Neuronal stem cell (in vitro differentiated cells): ENCODE measurements at regions not wholly inside any gene's neighbourhood (a gene's known extent, or its start where the extent isn't known, plus 50 kb on each side); places are given as distances from the start of the nearest gene placed in this dataset.
"Not testable (repeated sequence)": the region's sequence is repeated elsewhere in the genome, so short reads cannot be mapped to it uniquely, and the experiment has no call there.

Experiments used
- DNase-seq: peaks from one replicate; pipeline ENCODE4 v3.0.0-alpha.2; 2013; ENCODE audit warnings: low spot score
- H2AFZ ChIP-seq: one replicate; pipeline ENCODE4 v1.6.1; 2013; ENCODE audit warnings: mild to moderate bottlenecking, low read length, inconsistent platforms
- H2AK5ac ChIP-seq: 2 replicates; pipeline ENCODE4 v1.6.1; 2013; ENCODE audit warnings: low read depth, mild to moderate bottlenecking, inconsistent platforms, low read length, moderate library complexity, mixed read lengths
- H2BK120ac ChIP-seq: 2 replicates; pipeline ENCODE4 v1.6.1; 2013; ENCODE audit warnings: low read depth, mild to moderate bottlenecking, inconsistent platforms, low read length, moderate library complexity, mixed read lengths
- H2BK12ac ChIP-seq: one replicate; pipeline ENCODE4 v1.6.1; 2013; ENCODE audit warnings: low read length, inconsistent platforms
- H2BK15ac ChIP-seq: 2 replicates; pipeline ENCODE4 v1.6.1; 2013; ENCODE audit warnings: mild to moderate bottlenecking, low read length, inconsistent platforms, mixed read lengths
- H2BK5ac ChIP-seq: one replicate; pipeline ENCODE4 v1.6.1; 2013; ENCODE audit warnings: inconsistent platforms, mild to moderate bottlenecking, low read length, moderate library complexity
- H3K14ac ChIP-seq: one replicate; pipeline ENCODE4 v1.6.1; 2013; ENCODE audit warnings: low read length, inconsistent platforms
- H3K18ac ChIP-seq: 2 replicates; pipeline ENCODE4 v1.6.1; 2013; ENCODE audit warnings: low read length, inconsistent platforms
- H3K23ac ChIP-seq: 2 replicates; pipeline ENCODE4 v1.6.1; 2013; ENCODE audit warnings: low read depth, mild to moderate bottlenecking, mixed read lengths, low read length, inconsistent platforms; ENCODE audit not compliant: poor library complexity
- H3K27ac ChIP-seq: replicated peaks from 3 replicates; pipeline ENCODE4 v1.5.1; 2013; ENCODE audit warnings: low read length, inconsistent platforms
- H3K27me3 ChIP-seq, 3 experiments: 2 replicates each; pipeline ENCODE4 v1.6.1; 2013; ENCODE audit warnings: low read length in 3 of 3, mild to moderate bottlenecking in 2 of 3, inconsistent platforms in 1 of 3, low read depth in 1 of 3, mixed read lengths in 1 of 3, moderate library complexity in 1 of 3; ENCODE audit not compliant: control insufficient read depth in 3 of 3, insufficient read depth in 3 of 3
- H3K36me3 ChIP-seq, 2 donors: replicated peaks in 1 of 2; 2 replicates each; pipeline ENCODE4 v1.6.1; 2013; ENCODE audit warnings: low read length in 2 of 2; ENCODE audit not compliant: control insufficient read depth in 2 of 2, insufficient read depth in 2 of 2
- H3K4ac ChIP-seq: 2 replicates; pipeline ENCODE4 v1.6.1; 2013; ENCODE audit warnings: inconsistent platforms, mild to moderate bottlenecking, low read length, moderate library complexity
- H3K4me1 ChIP-seq, 2 donors: 1 replicate in 1 of 2; 2 replicates in 1 of 2; pipeline ENCODE4 v1.6.1; 2013; ENCODE audit warnings: low read length in 2 of 2, low read depth in 1 of 2; ENCODE audit not compliant: control insufficient read depth in 2 of 2, insufficient read depth in 1 of 2
- H3K4me2 ChIP-seq: one replicate; pipeline ENCODE4 v1.6.1; 2013; ENCODE audit warnings: mild to moderate bottlenecking, low read length, inconsistent platforms; ENCODE audit not compliant: insufficient read depth, poor library complexity, severe bottlenecking
- H3K4me3 ChIP-seq, 2 donors: 2 replicates each; pipeline ENCODE4 v1.5.1; 2013; ENCODE audit warnings: low read length in 2 of 2, mild to moderate bottlenecking in 2 of 2, inconsistent platforms in 1 of 2, moderate library complexity in 1 of 2
- H3K79me1 ChIP-seq: one replicate; pipeline ENCODE4 v1.6.1; 2013; ENCODE audit warnings: low read depth, mild to moderate bottlenecking, inconsistent platforms, low read length, moderate library complexity
- H3K9ac ChIP-seq: one replicate; pipeline ENCODE4 v1.6.1; 2013; ENCODE audit warnings: mild to moderate bottlenecking, low read depth, low read length, inconsistent platforms; ENCODE audit not compliant: poor library complexity
- H3K9me3 ChIP-seq, 2 donors: replicated peaks in 1 of 2; 2 replicates each; pipeline versions ENCODE3 to v1.6.1; 2013; ENCODE audit warnings: low read length in 2 of 2, mild to moderate bottlenecking in 2 of 2, inconsistent platforms in 1 of 2, low read depth in 1 of 2, mixed read lengths in 1 of 2, moderate library complexity in 1 of 2; ENCODE audit not compliant: control insufficient read depth in 2 of 2, insufficient read depth in 1 of 2
- H4K8ac ChIP-seq: one replicate; pipeline ENCODE4 v1.6.1; 2013; ENCODE audit warnings: low read depth, mild to moderate bottlenecking, inconsistent platforms, low read length, moderate library complexity
- H4K91ac ChIP-seq: one replicate; pipeline ENCODE4 v1.6.1; 2013; ENCODE audit warnings: low read length, low read depth, mild to moderate bottlenecking, inconsistent platforms; ENCODE audit not compliant: poor library complexity
- WGBS, 2 donors: extraction: QIAGEN DNeasy Blood & Tissue Kit; methylation state at CpG; one replicate each; pipeline ENCODE4 v1.1.7; 2013; ENCODE audit warnings: missing lambda C conversion rate in 2 of 2, mixed read lengths in 1 of 2; ENCODE audit not compliant: insufficient read length in 2 of 2, insufficient replicate concordance in 1 of 2; ENCODE audit errors: extremely low coverage in 2 of 2; 5-methylcytosine and 5-hydroxymethylcytosine counted together

DNA sequence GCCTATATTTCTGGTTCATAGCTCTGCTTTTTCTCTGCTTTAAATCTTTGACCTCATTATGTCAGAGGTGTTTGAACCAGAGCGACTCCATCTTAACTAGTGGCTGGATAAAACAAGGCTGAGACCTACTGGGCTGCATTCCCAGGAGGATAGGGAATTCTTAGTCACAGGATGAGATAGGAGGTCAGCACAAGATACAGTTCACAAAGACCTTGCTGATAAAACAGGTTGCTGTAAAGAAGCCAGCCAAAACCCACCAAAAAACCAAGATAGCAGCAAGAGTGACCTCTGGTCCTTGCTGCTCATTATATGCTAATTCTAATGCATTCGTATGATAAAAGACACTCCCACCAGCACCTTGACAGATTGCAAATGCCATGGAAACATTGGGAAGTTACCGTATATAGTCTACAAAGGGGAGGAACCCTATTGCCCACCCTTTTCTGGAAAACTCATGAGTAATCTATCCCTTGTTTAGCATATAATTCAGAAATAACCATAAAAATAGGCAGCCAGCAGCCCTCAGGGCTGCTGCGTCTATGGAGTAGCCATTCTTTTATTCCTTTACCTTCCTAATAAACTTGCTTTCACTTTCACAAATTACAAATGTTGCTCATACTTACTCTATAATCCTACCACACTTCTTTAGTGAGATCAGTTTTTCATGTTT, 193.9 kb downstream of the NAF1 start:
- Histone ChIP-seq H3K9me3 (no peaks in the 10 kb centered on the region), H3K14ac (no peak overlapping the region), H3K4me1 (no peaks in the 10 kb centered on the region), H3K36me3 (no peaks in the 10 kb centered on the region), H4K91ac (no peak overlapping the region), H3K9ac (no peak overlapping the region), H3K27me3 (no peaks in the 10 kb centered on the region), H2BK15ac (no peak overlapping the region), H2BK120ac (no peak overlapping the region), H2BK5ac (no peak overlapping the region), H3K23ac (no peak overlapping the region), H3K18ac (no peak overlapping the region), H3K4me2 (no peak overlapping the region), H2BK12ac (no peak overlapping the region), H3K4me3 (no peak overlapping the region), H2AFZ (no peak overlapping the region), H3K4ac (no peak overlapping the region), H4K8ac (no peak overlapping the region), H3K79me1 (no peaks in the 10 kb centered on the region), H3K27ac (no peak overlapping the region), H2AK5ac (no peak overlapping the region)
- WGBS, 2 donors, result no CpG with 5 or more reads among the region's 4 CpGs
- no peak for DNase-seq

DNA sequence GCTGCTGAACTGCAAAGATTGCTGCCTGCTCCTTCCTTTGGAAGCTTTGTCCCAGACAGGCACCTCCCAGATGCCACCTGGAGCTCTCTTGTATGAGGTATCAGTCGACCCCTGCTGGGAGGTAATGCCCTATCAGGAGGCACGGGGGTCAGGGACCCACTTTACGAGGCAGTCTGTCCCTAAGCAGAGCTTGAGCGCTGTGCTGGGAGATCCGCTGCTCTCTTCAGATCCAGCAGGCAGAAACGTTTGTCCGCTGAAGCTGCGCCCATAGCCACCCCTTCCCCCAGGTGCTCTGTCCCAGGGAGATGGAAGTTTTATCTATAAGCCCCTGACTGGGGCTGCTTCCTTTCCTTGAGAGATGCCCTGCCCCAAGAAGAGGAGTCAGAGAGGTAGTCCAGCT, 197.5 kb downstream of the NAF1 start:
- Histone ChIP-seq H3K27me3 (no peaks in the 10 kb centered on the region), H2BK12ac (no peak overlapping the region), H3K27ac (no peak overlapping the region), H3K79me1 (no peaks in the 10 kb centered on the region), H2AK5ac (no peak overlapping the region), H3K9ac (no peak overlapping the region), H4K91ac (no peak overlapping the region), H2AFZ (no peak overlapping the region), H3K23ac (no peak overlapping the region), H3K4me2 (no peak overlapping the region), H3K4ac (no peak overlapping the region), H3K9me3 (no peaks in the 10 kb centered on the region), H4K8ac (no peak overlapping the region), H3K4me3 (no peak overlapping the region), H2BK15ac (no peak overlapping the region), H3K4me1 (no peaks in the 10 kb centered on the region), H2BK120ac (no peak overlapping the region), H2BK5ac (no peak overlapping the region), H3K14ac (no peak overlapping the region), H3K36me3 (no peaks in the 10 kb centered on the region), H3K18ac (no peak overlapping the region)
- DNase-seq, result no peak
- WGBS, 2 donors, result no CpG with 5 or more reads among the region's 8 CpGs

DNA sequence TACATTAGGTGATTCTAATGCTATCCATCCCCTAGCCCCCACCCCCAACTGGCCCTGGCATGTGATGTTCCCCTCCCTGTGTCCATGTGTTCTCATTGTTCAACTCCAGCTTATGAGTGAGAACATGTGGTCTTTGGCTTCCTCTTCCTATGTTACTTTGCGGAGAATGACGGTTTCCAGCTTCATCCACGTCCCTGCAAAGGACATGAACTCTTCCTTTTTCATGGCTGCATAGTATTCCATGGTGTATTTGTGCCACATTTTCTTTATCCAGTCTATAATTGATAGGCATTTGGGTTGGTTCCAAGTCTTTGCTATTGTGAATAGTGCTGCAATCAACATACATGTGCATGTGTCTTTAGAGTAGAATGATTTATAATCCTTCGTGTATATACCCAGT, 200.7 kb downstream of the NAF1 start:
- not testable (repeated sequence) for H2BK12ac ChIP-seq, DNase-seq

DNA sequence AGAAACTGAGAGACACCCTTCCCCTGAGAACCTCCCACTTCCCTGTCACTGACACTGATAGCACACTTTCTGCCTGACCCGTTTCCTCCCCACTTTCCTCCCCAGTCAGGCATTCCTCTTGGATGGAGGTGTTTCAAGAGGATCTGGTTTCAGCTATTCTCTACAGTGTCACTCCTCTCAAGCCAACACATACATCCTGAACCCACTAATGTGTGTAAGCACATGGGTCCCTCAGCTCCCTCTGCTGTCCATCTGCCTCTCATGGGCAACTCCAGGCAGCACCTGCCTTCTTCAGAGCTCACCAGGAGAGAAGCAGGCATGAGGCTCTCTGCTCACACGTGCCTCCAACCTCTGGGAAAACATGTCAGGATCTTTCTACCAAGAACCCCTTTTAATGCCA, 207.6 kb downstream of the NAF1 start:
- Histone ChIP-seq H4K91ac (no peak overlapping the region), H3K4me1 (peaks cover 0 to 2% of the 10 kb centered on the region in 2 donors), H2BK5ac (no peak overlapping the region), H2BK120ac (no peak overlapping the region), H3K18ac (no peak overlapping the region), H2BK12ac (no peak overlapping the region), H3K4ac (no peak overlapping the region), H3K79me1 (no peaks in the 10 kb centered on the region), H3K27me3 (no peaks in the 10 kb centered on the region), H2BK15ac (no peak overlapping the region), H3K9me3 (no peaks in the 10 kb centered on the region), H3K14ac (no peak overlapping the region), H3K23ac (no peak overlapping the region), H2AFZ (no peak overlapping the region), H4K8ac (no peak overlapping the region), H2AK5ac (no peak overlapping the region), H3K4me2 (no peak overlapping the region), H3K36me3 (no peaks in the 10 kb centered on the region), H3K27ac (no peak overlapping the region), H3K9ac (no peak overlapping the region), H3K4me3 (no peak overlapping the region)
- no peak for DNase-seq
- no CpG with 5 or more reads among the region's 2 CpGs for WGBS, 2 donors

More for the DNA sequence above, 200.7 kb downstream of the NAF1 start:
- not testable (repeated sequence) for H2BK15ac ChIP-seq, H3K23ac ChIP-seq, H3K4me3 ChIP-seq, H4K8ac ChIP-seq, H3K4ac ChIP-seq, H4K91ac ChIP-seq, H2AFZ ChIP-seq, H3K4me1 ChIP-seq, H2BK120ac ChIP-seq, H3K18ac ChIP-seq, H3K27me3 ChIP-seq, H2BK5ac ChIP-seq, H3K9ac ChIP-seq, H3K79me1 ChIP-seq, H3K36me3 ChIP-seq, H2AK5ac ChIP-seq, H3K27ac ChIP-seq, H3K14ac ChIP-seq, H3K4me2 ChIP-seq, H3K9me3 ChIP-seq
- WGBS, 2 donors, result no CpG with 5 or more reads among the region's 4 CpGs
